ENCODE measurements at regions not wholly inside any gene's neighbourhood (a gene's known extent, or its start where the extent isn't known, plus 50 kb on each side); places are given as distances from the start of the nearest gene placed in this dataset.

DNA sequence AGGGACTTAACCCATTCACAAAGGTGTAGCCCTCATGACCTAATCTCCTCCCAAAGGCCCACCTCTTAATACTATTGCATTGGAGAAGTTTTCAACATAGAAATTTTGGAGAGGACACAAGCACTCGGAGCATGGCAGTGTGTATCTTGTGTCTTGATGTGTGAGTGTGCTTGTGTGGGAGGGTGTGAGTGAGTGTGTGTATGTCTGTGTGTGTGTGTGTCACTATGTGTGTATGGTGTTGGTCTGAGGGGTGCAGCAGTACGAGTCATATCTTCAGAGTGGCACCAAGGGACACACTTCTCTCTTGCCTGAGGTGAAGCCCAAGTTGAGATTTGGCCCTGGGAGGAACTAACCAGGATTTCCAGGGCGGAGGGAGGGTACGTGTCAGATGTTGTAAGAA lies 73.7 kb downstream of the NAV1 start:
- no peak for DNase-seq

DNA sequence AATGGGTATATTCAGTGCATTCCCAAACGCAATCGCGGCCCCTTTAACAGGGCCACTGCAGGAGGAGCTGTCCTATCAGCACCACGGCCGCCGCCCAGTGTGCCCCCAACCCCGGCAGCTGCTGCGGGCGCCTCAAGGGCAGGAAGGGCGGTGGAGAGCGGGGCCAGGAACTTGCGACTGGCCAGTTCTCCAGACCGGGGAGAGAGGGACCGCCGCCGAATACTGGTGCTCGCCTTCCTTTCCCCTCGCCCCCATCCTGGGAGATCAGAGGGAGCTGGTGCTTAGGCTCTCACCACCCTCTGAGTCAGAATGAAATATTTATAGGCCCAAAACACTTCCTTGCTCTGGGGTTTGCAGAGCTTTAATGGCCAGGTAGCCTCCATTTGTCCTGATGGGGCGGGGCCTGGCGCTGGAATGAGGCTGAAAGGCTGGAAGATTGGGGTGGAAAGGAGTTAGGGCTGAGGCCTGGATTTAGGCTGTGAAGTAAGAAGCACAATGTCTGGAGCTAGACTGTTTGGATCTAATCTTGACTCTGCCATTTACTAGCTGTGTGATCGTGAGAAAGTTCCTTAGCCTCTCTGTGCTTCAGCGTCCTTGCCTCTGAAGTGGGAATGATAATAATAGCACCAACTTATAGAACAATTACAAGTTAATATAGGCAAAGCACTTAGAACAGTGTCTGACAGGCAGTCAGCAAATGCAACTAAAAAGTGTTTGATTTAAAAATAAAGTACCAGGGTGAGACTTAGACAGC lies 75.5 kb downstream of the NAV1 start:
- DNase-seq, result no peak

GRCh38 chr1:201617157-201617556 lies 78.2 kb downstream of the NAV1 start:
- no peak for DNase-seq

DNA sequence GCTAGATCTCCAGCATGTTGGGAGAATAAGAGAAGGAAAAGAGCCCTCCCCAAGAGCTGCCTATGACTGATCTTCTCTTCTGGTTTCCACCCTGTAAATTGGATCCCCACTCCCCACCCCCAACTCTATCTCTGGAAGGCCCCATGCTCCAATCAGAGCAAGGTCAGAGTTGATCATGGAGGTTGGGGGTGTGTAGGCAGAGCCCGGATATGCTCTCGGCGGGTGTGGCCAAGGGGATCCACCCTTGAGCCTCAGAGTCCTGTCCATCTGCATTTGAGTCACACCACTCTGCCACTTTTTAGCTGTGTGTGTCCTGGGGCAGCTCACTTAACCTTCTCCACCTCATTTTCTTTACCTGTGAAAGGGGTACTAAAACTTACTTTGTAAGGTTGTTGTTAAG lies 79.5 kb downstream of the NAV1 start:
- DNase-seq, result no peak

DNA sequence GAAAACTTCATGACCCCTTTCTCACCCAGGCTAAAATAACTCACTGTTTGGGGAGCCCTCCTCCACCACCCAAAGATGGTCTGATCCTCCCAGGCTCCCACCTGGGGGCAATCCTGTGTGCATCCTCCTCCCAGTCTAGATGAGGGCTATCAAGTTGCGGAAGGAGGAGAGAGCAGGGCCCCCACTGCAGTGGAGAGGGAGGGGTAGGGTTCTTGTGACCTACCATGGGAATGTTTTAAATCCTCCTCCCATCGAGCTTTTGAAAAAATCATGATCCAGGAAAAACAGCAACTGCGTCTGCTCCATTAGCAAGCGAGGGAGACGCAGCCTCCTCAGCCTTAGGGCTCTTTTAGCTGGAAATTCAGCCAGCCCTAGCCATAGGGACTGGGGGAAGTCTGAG lies 80.0 kb downstream of the NAV1 start:
- DNase-seq, result no peak

GRCh38 chr1:201619513-201619912 lies 80.6 kb downstream of the NAV1 start:
- no peak for DNase-seq

DNA sequence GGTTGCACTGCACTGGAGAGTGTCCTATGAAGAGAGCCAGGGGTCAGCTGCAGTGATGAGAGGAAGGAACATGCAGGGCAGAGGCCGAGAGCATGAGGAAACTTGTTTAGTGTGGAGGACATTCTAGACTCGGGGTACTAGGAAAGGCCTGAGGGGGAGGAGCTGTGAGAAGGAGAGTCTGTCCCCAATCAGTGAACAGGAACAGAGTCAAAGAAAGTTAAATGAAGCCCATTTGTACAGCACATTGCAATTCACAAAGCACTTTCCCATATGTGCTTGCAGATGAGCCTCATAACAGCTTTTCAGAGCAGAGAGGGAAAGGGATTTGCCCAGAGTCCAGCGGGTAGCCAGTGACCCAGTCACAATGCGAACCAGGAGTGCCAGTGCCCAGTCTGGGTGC lies 83.4 kb downstream of the NAV1 start:
- no peak for DNase-seq

DNA sequence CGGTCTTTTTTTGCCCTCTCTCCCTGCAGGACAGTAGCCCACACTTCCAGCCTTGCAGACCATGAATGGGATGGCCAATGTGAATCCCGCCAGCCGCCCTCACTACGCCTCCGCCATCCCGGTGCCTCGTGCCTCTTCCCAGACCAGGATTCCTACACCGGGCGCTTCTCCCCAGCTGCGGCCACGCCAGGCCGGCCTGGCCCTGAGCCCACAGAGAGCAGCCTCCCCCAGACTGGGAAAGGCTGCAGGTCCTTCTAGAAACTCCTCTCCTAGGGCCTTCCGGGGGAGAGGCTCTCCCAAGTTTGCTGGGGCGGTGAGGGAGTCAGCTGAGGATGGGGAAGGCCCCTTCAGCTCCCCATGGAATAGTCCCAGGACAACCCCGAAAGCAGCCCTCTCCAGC lies 83.9 kb downstream of the NAV1 start:
- DNase-seq, result no peak

GRCh38 chr1:201624741-201625225 lies 85.9 kb downstream of the NAV1 start:
- no peak for DNase-seq

DNA sequence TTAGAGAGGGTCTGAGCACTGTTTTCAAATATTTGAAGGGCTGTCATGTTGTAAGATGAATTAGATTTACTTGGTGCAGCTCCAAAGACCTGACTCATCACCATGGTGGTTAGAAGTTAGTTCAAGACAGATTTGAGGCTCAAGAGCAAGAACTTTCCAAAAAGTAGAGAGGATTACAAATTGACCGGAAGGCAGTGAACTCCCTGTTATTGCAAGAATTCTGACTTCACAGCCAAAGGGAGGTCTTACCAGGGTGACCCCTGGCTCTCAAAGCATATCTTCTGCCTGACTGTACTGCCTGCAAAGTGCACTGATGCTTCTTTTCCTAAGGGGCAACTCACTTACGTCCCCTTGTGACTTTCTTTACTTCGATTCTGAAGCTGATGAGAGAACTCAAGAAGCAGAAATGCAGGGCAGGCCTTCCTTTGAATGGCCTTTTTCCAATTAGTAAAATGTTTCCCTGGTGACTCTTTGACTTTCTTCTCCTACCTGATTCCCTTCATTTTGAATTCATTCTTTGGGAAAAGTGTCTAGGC lies 86.4 kb downstream of the NAV1 start:
- no peak for DNase-seq

- DNase-seq, result no peak
Measured at GRCh38 chr1:201625851-201626251, 86.9 kb downstream of the NAV1 start.

DNA sequence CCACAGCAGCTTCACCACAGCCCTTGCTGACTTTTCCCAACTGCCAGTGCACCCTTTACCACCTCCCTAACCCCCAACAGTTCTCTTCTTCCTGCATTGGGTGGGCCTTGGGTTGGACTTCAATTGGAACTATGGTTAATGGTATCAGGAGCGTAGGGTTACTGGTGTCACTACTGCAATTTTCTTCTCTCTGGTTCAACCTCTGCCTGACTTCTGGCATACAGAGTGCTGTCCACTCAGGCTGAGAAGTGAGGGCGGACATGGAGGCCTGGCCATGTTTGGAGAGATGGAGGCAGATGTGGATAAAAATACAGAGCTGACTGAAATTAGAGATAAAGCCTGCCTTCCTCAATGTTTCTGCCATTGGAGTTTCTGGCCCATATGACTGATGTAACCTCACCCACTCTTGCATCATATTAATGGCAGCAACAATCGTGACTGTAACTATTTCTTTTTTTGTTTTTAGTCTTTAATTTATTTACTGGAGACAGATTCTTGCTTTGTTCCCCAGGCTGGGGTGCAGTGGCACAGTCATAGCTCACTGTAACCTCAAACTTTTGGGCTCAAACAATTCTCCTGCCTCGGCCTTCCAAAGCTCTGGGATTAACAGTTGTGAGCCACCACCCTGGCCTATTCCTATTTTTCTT lies 87.8 kb downstream of the NAV1 start:
- DNase-seq, result no peak

DNA sequence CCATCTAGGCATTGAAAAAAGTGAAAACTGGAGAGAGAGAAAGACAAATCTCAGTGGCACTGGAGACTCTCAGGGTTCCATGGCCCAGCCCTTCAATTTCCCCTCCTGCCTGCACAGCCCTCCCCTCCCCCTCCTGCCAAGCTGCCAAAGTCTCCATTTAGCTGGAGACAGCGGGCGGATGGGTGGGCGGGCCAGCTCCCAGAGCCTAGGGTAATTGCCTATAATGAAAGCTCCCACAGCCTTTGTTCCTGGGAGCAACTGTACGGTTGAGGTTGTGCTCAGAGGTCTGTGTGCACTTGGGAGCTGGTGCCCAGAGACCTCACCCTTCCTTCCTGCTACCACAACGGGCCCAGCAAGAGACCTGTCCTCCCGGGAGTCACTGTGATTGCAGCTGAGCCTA lies 89.6 kb downstream of the NAV1 start:
- DNase-seq, result no peak

DNA sequence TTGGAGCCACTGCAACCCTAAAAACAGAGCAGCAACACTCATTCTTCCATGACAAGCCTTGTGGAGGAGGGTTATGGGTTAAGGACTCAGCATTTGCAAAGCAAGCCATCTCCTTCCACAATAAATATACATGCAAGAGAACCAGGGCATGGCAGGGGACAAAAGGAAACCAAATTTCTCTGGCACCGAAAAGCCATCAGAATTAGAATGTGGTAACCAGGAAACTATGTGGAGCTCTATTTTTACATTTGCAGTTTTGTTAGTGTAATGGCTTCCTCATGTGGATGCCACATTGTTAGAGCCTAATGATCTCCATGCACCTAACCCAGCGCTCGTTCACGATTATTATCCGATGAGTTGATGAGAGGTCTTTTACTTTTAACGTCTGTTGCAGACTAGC lies 91.7 kb downstream of the NAV1 start:
- no peak for DNase-seq

GRCh38 chr1:201631037-201631436 lies 92.1 kb downstream of the NAV1 start:
- DNase-seq, result no peak

DNA sequence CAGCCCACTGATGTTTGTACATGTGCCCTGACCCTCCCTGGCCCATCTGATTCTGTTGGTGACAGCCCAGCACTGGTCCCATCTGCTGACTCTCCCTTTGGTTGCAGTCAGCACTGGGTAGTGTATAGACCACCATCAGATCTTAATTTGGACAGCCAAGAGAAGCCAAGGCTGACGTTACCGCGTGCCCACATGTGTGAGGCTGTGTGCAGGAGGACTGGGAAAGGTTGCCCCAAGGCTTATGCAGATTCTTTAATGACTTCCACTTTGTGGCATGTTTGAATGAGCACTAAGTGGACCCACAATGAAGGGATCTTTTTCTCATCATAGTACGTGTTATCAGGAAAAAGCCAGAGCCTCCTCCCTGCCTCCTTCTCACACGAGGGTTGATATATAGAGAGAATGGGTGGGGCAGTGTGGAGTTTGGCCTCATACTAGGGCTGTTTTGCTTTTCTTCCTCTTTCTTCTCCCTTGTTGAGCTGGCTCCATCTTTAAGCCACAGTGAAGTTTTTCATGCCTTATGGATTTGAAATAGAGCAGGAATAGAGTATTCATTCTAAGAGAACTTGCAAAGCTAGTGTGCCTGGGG lies 93.5 kb downstream of the NAV1 start:
- no peak for DNase-seq

DNA sequence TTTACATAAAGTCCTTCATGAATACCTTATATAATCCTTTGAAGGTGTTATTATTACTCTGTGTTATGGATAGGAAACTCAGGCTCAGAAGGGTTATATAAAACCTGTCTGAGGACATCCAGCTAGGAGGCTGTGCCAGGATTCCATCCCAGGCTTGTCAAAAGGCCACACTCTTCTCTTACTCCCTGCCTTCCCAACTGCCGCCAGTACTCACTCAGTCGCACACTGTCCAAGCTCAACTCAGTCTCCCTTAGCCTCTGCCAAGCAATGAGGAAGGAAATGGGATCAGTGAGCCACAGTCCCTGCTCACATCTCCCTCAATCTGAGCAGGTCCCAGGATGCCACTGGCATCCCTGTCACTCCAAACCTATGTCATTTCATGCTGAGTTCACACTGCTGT lies 94.4 kb downstream of the NAV1 start:
- DNase-seq, result no peak

GRCh38 chr1:201633811-201634210 lies 94.9 kb downstream of the NAV1 start:
- no peak for DNase-seq

GRCh38 chr1:201634261-201634660 lies 95.3 kb downstream of the NAV1 start:
- DNase-seq, result no peak

DNA sequence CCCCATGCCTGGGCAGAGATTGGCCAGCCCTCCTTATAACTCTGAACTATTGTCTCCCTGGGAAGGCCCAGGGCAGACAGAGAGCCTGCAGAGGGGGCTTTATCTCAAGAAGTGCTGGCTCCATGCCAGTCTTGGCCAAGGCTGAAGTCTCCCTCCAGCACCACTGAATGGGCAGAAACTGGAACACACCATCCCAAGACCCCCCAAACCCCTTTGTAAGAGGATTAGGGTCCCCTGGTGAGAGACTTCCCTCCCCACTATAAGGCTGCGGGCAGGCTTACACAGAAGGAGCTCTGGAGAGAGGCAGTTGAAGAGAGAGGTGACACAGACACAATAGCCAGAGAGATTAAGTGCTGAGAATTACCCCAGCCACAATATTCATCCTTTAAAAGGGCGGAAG lies 97.2 kb downstream of the NAV1 start:
- no peak for DNase-seq

DNA sequence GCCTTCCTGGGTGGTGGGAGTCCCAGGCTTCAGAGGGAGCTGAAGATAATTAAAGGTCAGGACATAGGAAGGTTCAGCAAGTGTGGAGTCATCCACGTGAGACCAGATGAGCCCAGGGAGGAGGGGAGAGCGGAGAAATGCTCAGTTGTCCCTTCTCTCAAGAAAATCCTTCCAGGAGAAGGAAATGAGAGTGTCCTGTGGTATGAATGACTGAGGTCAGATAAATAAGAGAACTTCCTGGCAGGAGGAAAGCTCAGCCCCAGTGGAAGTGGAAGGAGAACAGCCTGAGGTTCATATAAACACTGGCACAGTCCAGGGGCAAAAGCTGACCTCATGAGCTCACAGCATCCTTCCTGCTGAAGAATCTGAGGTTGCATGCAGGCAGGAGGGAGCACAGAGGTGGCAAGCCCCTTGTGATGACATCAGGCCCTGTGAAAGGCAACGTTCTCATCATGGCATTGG lies 97.6 kb downstream of the NAV1 start:
- no peak for DNase-seq

GRCh38 chr1:201637282-201638079 lies 98.6 kb downstream of the NAV1 start:
- no peak for DNase-seq

- no peak for DNase-seq
Measured at GRCh38 chr1:201639391-201639790, 100.5 kb downstream of the NAV1 start.
